K562 (cell line): ENCODE measurements at regions not wholly inside any gene's neighbourhood (a gene's known extent, or its start where the extent isn't known, plus 50 kb on each side); places are given as distances from the start of the nearest gene placed in this dataset.

Source experiments
- ATAC-seq: fragments of 200-7000 bp; cut with Tn5 transposase; 3 replicates; pipeline ENCODE4 v1.9.1; 2020; ENCODE audit warnings: moderate library complexity
- BruUV-seq: library from RNA; stranded (reverse); fragments of 400-500 nt; replicated peaks from 2 replicates; lab custom pipeline; 2021; lab: Mats Ljungman, UMichigan
- CTCF ChIA-PET: fragments of 300-600 bp; formaldehyde crosslinking; extraction: SDS; loops from one replicate; lab custom pipeline; 2021; ENCODE audit warnings: low intra/inter-chr PET ratio; lab: Yijun Ruan, JAX
- POLR2A ChIA-PET: fragments of 300-600, 350-650 bp; sonication (Branson Sonifier 250); formaldehyde crosslinking; extraction: SDS; loops from one replicate; lab custom pipeline; 2021; ENCODE audit warnings: antibody characterized with exemption, inconsistent platforms; lab: Yijun Ruan, JAX
- DNase-seq, 4 experiments: peaks; one replicate each; pipeline versions ENCODE4 v3.0.0 to v3.0.0-alpha.2; 2011 to 2018; ENCODE audit warnings: low spot score in 3 of 4, mixed read lengths in 3 of 4; ENCODE audit errors: extremely low read depth in 1 of 4
- FAIRE-seq: peaks from 2 replicates; lab custom pipeline; 2011; peaks lifted over from hg19 to GRCh38; lab: Jason Lieb, UNC
- H2AFZ ChIP-seq: 2 replicates; pipeline ENCODE4 v1.6.0; 2011; ENCODE audit warnings: low read depth, low read length, control low read depth, inconsistent platforms
- H3K27ac ChIP-seq: fragments of 200-600 bp; 3 replicates; pipeline ENCODE4 v1.8.0; 2011; ENCODE audit warnings: low read depth, mild to moderate bottlenecking, control low read depth, inconsistent platforms, low read length, moderate library complexity, mixed read lengths; ENCODE audit errors: extremely low read depth
- H3K27me3 ChIP-seq, 2 experiments: fragments of 300-600 bp in 1 of 2; 2 replicates in 1 of 2; 3 replicates in 1 of 2; pipeline versions ENCODE4 v1.6.0 to v1.8.0; 2011; ENCODE audit warnings: inconsistent platforms in 2 of 2, low read length in 2 of 2, mild to moderate bottlenecking in 1 of 2, mixed read lengths in 1 of 2, moderate library complexity in 1 of 2; ENCODE audit not compliant: control insufficient read depth in 2 of 2, insufficient read depth in 2 of 2
- H3K36me3 ChIP-seq: fragments of 300-600 bp; 3 replicates; pipeline ENCODE4 v1.8.0; 2011; ENCODE audit warnings: mild to moderate bottlenecking, low read length, inconsistent platforms; ENCODE audit not compliant: control insufficient read depth, insufficient read depth
- H3K4me1 ChIP-seq, 2 experiments: fragments of 200-600 bp in 1 of 2; replicated peaks in 1 of 2; 2 replicates in 1 of 2; 3 replicates in 1 of 2; pipeline versions ENCODE4 v1.5.1 to v1.8.0; 2011; ENCODE audit warnings: inconsistent platforms in 2 of 2, low read length in 2 of 2, mild to moderate bottlenecking in 1 of 2, mixed read lengths in 1 of 2, moderate library complexity in 1 of 2; ENCODE audit not compliant: control insufficient read depth in 2 of 2, insufficient read depth in 2 of 2
- H3K4me2 ChIP-seq: 2 replicates; pipeline ENCODE4 v1.6.1; 2011; ENCODE audit warnings: low read length, control low read depth, inconsistent platforms, mixed read lengths; ENCODE audit not compliant: insufficient read depth
- H3K4me3 ChIP-seq: fragments of 200-600 bp; sonication (generic), shearing (Covaris generic); 2 replicates; pipeline ENCODE4 v1.5.1; 2016; ENCODE audit warnings: control low read depth, inconsistent platforms
- H3K79me2 ChIP-seq: fragments of 200-600 bp; 3 replicates; pipeline ENCODE4 v1.8.0; 2011; ENCODE audit warnings: low read length, inconsistent platforms; ENCODE audit not compliant: control insufficient read depth, insufficient read depth
- H3K9ac ChIP-seq, 2 experiments: 2 replicates each; pipeline versions ENCODE4 v1.6.0 to v1.6.1; 2011; ENCODE audit warnings: low read depth in 2 of 2, low read length in 2 of 2, control low read depth in 1 of 2, inconsistent platforms in 1 of 2, mild to moderate bottlenecking in 1 of 2, mixed read lengths in 1 of 2; ENCODE audit not compliant: insufficient read depth in 1 of 2
- H3K9me1 ChIP-seq: one replicate; pipeline ENCODE4 v1.6.0; 2011; ENCODE audit warnings: inconsistent platforms, mild to moderate bottlenecking, low read length, moderate library complexity; ENCODE audit not compliant: control insufficient read depth, insufficient read depth
- H3K9me3 ChIP-seq: replicated peaks from 2 replicates; pipeline ENCODE4 v1.5.1; 2011; ENCODE audit warnings: low read depth, low read length, inconsistent platforms; ENCODE audit not compliant: control insufficient read depth, insufficient read depth
- H4K20me1 ChIP-seq: replicated peaks from 2 replicates; pipeline ENCODE4 v1.6.1; 2011; ENCODE audit warnings: low read length, inconsistent platforms, mixed read lengths; ENCODE audit not compliant: control insufficient read depth, insufficient read depth
- ELF2 ChIP-seq: fragments of 250-450 bp; sonication (Bioruptor Pico); IDR thresholded peaks from 2 replicates; pipeline ENCODE4 v1.5.0; 2021; ENCODE audit warnings: mild to moderate bottlenecking
- ETV1 ChIP-seq: fragments of 450-650 bp; conservative IDR thresholded peaks from 2 replicates; pipeline ENCODE4 v1.6.1; 2016; ENCODE audit warnings: missing genetic modification characterization, control low read depth, low read depth, missing compliant biosample characterization
- EZH2 ChIP-seq: IDR thresholded peaks from 2 replicates; pipeline ENCODE4 v1.6.1; 2012; ENCODE audit warnings: low read depth, mild to moderate bottlenecking, inconsistent platforms, low read length, borderline replicate concordance
- FOS ChIP-seq: IDR thresholded peaks from 3 replicates; pipeline ENCODE4 v1.6.1; 2011; ENCODE audit not compliant: insufficient read length; ENCODE audit errors: extremely low read depth
- HNRNPH1 ChIP-seq: fragments of 200-400 bp; formaldehyde crosslinking; optimal IDR thresholded peaks from 2 replicates; pipeline ENCODE3; 2017; ENCODE audit warnings: low read depth, mild to moderate bottlenecking, low read length, moderate library complexity
- KLF10 ChIP-seq: fragments of 250-450 bp; sonication (Bioruptor Pico); IDR thresholded peaks from 2 replicates; pipeline ENCODE4 v1.6.1; 2021; ENCODE audit warnings: matching md5 sums
- L3MBTL2 ChIP-seq: fragments of 450-650 bp; IDR thresholded peaks from 2 replicates; pipeline ENCODE4 v1.6.1; 2016; ENCODE audit warnings: mild to moderate bottlenecking, moderate library complexity
- MEF2D ChIP-seq: conservative IDR thresholded peaks from 2 replicates; pipeline ENCODE4 v1.6.1; 2016; ENCODE audit warnings: low read depth, missing genetic modification characterization, missing compliant biosample characterization
- NCOA6 ChIP-seq: fragments of 450-650 bp; IDR thresholded peaks from 2 replicates; pipeline ENCODE4 v1.6.1; 2017; ENCODE audit warnings: mild to moderate bottlenecking
- POU5F1 ChIP-seq: fragments of 150-350 bp; IDR thresholded peaks from 2 replicates; pipeline ENCODE4 v1.6.1; 2014; ENCODE audit warnings: borderline replicate concordance, low read length, low read depth, mild to moderate bottlenecking; ENCODE audit not compliant: partially characterized antibody
- SREBF2 ChIP-seq: sonication (generic); formaldehyde crosslinking; IDR thresholded peaks from 2 replicates; pipeline ENCODE4 v1.4.0; 2020; ENCODE audit warnings: mild to moderate bottlenecking, missing genetic modification reagents
- ZNF121 ChIP-seq: sonication (generic); formaldehyde crosslinking; conservative IDR thresholded peaks from 2 replicates; pipeline ENCODE4 v1.8.0; 2022; ENCODE audit warnings: missing genetic modification reagents
- ZNF140 ChIP-seq: fragments of 250-450 bp; sonication (Bioruptor Pico); IDR thresholded peaks from 2 replicates; pipeline ENCODE4 v1.8.0; 2021; ENCODE audit warnings: moderate library complexity, mild to moderate bottlenecking, inconsistent platforms
- ZNF143 ChIP-seq: sonication (generic); formaldehyde crosslinking; IDR thresholded peaks from 2 replicates; pipeline ENCODE4 v1.9.0; 2022; ENCODE audit warnings: mild to moderate bottlenecking, missing genetic modification reagents
- ZNF23 ChIP-seq: fragments of 250-450 bp; sonication (Bioruptor Pico); IDR thresholded peaks from 2 replicates; pipeline ENCODE4 v1.4.0; 2020; ENCODE audit warnings: mild to moderate bottlenecking
- ZNF395 ChIP-seq: fragments of 200-800 bp; sonication (Bioruptor generic); IDR thresholded peaks from 2 replicates; pipeline ENCODE4 v1.6.1; 2017; ENCODE audit warnings: missing genetic modification characterization, missing compliant biosample characterization
- ZNF41 ChIP-seq: fragments of 250-450 bp; sonication (Bioruptor Pico); conservative IDR thresholded peaks from 2 replicates; pipeline ENCODE4 v1.4.0; 2020; ENCODE audit warnings: mild to moderate bottlenecking
- ZNF592 ChIP-seq: fragments of 450-650 bp; IDR thresholded peaks from 2 replicates; pipeline ENCODE4 v1.6.1; 2017; ENCODE audit warnings: antibody characterized with exemption, mild to moderate bottlenecking
- ZSCAN29 ChIP-seq: fragments of 450-650 bp; IDR thresholded peaks from 2 replicates; pipeline ENCODE4 v1.6.1; 2017
- WGBS: fragments of 100-300 bp; shearing (Covaris generic); methylation state at CpG from one replicate; pipeline ENCODE4 v1.1.6; 2016; ENCODE audit warnings: low coverage, mixed read lengths; ENCODE audit not compliant: insufficient coverage; ENCODE audit errors: missing lambda C conversion rate; 5-methylcytosine and 5-hydroxymethylcytosine counted together
- in situ Hi-C: fragments of 300-500 bp; cut with MboI; formaldehyde crosslinking; loops from 4 replicates; pipeline ENCODE4 v1.15.0; 2018; ENCODE audit warnings: inconsistent platforms, mixed read lengths
- intact Hi-C: fragments of 100-400 bp; cut with micrococcal nuclease; formaldehyde crosslinking; loops from 2 replicates; pipeline ENCODE4 v1.14.2; 2022

GRCh38 chr13:106047859-106048258 lies 487.6 kb downstream of the EFNB2 start (continued):
- no peak for TF ChIP-seq ZNF592
- TF ChIP-seq ETV1, result no peak

- POLR2A ChIA-PET, result no interaction called here
- TF ChIP-seq KLF10 (CRISPR knock-in tag) (no peak), FOS (no peak), SREBF2 (CRISPR knock-in tag) (no peak), ZNF41 (no peak), EZH2 (no peak), MEF2D (no peak), ZNF143 (CRISPR knock-in tag) (no peak), POU5F1 (no peak), ZNF140 (CRISPR knock-in tag) (no peak), ZSCAN29 (no peak), ZNF395 (CRISPR knock-in tag) (no peak), L3MBTL2 (no peak), NCOA6 (no peak), ELF2 (CRISPR knock-in tag) (no peak), ZNF121 (no peak), ZNF23 (CRISPR knock-in tag) (no peak), HNRNPH1 (no peak)
Measured at GRCh38 chr13:106042996-106043581, 492.4 kb downstream of the EFNB2 start.

More at GRCh38 chr13:106042996-106043581, 492.4 kb downstream of the EFNB2 start:
- Histone ChIP-seq H3K36me3 (no peaks in the 10 kb centered on the region), H3K4me1 (no peaks in the 10 kb centered on the region), H3K27me3 (no peaks in the 10 kb centered on the region), H3K4me2 (no peak overlapping the region), H3K27ac (no peak overlapping the region), H3K9me3 (no peaks in the 10 kb centered on the region), H4K20me1 (no peaks in the 10 kb centered on the region), H3K9me1 (no peaks in the 10 kb centered on the region), H3K9ac (no peak overlapping the region), H3K4me3 (no peak overlapping the region), H2AFZ (no peak overlapping the region), H3K79me2 (no peaks in the 10 kb centered on the region)
- DNase-seq (no peak), FAIRE-seq (no peak), ATAC-seq (no peak)
- CTCF ChIA-PET, result no interaction called here
- WGBS, result 0% methylated on average over 1 of the region's 1 CpG
- in situ Hi-C loops, result no loop called here
- no TSS peak for BruUV-seq
- intact Hi-C loops, result no loop called here
